ENCODE measurements at regions not wholly inside any gene's neighbourhood (a gene's known extent, or its start where the extent isn't known, plus 50 kb on each side); places are given as distances from the start of the nearest gene placed in this dataset.

DNA sequence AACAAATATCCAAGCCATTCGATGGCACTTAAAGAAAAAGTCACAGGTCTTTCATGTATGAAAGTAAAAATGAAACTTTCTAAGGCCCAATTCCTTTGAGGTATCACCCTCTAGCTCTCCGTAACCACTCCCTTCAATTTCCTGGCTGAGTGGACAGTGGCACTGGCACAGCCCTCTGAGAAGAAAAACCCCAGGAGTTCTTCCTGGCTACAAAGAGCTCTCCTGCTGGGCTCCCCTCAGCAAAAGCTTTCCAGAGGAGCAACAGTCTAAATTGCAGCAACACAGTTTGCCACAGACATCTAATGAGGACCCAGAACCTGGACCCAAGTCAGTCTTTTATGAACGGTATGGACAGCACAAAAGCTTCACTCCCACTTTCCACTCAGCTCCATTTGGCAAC lies 71.8 kb downstream of the FUNDC1 start:
- no peak for DNase-seq (ENCODE audit: extremely low read depth in 1 of 2, low read depth in 1 of 2)

DNA sequence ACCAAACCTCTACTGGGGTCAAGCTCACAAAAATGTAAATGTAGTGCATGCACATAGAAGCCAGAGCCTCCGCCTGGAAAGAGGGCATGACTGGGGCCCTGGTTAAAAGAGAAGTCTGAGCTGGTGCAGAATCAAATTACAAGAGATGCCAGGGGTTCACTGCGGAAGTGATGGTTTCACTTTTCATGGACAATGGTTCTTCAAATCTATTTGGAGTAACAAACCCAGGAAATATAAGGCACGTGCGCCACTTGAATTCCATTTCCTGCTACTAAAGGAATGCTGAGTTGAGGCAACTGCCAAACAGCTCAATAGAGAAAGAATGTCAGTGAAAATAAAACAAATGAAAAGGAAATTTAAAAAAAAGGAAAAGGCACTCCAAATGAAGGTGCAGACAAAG lies 79.8 kb downstream of the FUNDC1 start:
- DNase-seq (ENCODE audit: extremely low read depth in 1 of 2, low read depth in 1 of 2): no peak

DNA sequence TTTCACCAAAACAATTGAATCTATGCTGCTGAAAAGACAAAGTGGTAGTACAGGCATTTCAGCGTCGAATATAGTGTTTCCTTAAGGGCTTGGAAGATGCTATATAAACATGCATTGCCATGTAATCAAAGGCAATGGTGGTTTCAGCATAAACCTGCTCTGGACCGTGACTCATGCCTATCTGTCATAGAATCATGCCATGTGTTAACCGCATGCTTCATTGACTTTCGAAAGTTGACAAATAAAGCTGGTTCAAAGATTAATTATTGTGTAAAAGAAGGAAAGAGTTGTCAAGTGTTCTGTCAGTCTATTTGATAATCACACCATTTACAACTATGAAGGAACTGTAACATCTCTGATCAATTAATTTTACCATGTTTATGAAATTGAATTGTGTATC lies 83.2 kb downstream of the FUNDC1 start:
- no peak for DNase-seq (ENCODE audit: extremely low read depth in 1 of 2, low read depth in 1 of 2)

DNA sequence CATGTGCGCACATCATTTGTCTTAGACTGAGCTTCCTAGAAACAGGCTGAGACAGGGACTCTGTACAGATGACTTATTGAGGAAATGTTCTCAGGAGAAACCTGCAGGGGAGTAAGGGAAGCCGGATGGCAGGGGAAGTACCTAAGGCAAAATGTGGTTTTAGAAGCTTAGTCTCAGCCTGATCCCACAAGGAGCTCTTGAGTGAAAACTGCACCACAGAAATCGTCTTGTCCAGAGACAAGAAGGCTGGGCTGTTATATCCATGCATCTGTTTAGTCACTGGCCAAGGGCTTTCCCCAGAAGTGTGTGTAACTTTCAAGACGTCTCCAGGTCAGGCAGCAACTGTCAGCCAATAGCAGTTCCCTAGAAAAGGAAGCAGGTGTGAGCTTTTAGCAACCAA lies 86.0 kb downstream of the FUNDC1 start:
- DNase-seq (ENCODE audit: extremely low read depth in 1 of 2, low read depth in 1 of 2): no peak

DNA sequence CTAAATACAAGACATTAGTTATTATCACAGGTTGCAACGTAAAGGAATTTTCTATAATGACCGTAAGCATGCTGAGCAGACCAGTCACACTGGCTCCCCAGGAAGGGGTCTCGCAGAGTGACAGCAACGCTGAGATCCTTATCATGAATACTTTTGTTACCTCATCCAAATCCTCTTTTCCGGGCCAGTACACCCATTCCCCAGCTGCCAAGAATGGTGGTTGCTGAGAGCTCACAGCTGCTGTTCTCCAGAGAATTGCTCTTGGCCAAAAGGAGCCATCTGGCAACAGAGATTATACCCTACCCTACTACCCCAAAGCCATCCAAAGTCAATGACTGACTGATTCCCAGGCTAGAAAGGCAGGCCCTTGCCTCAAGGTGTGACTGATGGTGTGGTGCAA lies 91.6 kb downstream of the FUNDC1 start:
- DNase-seq (ENCODE audit: extremely low read depth in 1 of 2, low read depth in 1 of 2): no peak

DNA sequence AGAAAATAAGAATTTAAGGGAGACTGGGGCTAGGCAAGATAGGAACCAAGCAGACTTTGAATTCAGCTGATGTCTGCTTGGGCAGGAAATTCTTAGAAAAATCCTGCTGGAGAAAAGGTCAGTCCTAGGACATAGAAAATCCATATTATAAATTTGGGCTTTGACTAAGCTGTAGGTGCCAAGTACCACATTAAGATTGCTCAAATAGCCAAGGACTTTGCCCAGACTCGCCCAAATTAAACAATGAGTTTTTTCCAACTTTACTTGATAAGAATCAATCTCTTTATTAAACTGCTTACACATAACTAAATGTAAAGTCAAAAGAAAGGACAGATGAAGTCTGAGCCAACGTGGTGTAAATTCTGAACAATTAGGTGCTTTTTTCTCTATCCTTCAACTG lies 95.4 kb downstream of the FUNDC1 start:
- DNase-seq (ENCODE audit: extremely low read depth in 1 of 2, low read depth in 1 of 2): no peak

DNA sequence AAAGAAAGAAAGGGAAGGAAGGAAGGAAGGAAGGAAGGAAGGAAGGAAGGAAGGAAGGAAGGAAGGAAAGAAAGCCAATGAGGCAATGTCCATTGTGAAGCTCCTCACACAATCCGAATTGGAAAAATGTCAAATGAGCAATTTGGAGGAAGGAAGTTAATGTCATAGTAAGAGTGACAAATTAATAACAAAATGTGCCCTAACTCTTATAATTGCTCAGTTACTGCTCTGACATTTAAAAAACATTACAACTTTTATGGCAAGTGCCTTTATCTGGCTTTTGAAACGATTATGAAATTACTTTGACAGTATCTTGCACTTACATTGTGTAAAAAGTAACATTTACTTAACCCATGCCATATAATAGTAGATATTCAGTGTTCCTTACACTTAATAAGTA lies 96.5 kb upstream of the EFHC2 start:
- DNase-seq (ENCODE audit: extremely low read depth in 1 of 2, low read depth in 1 of 2): no peak

DNA sequence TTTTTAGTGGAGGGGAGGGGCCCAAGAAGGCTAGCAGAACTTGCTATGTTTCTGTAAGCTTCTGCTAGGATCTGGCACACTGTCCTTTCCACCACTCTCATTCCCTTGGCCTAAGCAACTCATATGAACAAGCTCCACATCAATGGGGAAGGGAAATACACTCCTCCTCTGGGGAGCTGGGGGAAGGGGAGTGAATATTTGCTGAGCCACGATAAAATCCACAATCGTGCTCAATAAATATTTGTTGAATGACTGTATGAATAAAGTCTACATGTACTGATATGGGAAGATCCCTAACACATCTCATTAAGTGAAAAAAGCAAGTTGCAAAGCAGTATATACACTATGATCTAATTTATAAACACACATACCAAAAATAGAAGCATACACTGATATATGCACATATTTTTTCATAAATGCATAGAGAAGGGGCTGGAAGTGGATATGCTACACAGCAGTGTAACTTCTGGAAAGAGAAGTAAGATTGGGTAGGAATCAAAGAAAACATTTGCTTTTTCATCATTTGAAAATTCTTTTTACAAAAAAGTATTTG lies 95.8 kb upstream of the EFHC2 start:
- no peak for DNase-seq (ENCODE audit: extremely low read depth in 1 of 2, low read depth in 1 of 2)

DNA sequence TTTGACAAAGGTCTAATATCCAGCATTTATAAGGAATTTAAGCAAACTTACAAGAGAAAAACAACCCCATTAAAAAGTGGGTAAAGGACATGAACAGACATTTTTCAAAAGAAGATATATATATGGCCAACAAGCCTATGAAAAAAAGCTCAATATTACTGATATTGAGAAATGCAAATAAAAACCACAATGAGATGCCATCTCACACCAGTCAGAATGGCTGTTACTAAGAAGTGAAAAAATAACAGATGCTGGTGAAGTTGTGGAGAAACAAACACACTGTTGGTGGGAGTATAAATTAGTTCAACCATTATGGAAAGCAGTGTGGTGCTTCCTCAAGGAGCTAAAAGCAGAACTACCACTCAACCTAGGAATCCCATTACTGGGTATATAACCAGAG lies 91.6 kb upstream of the EFHC2 start:
- DNase-seq (ENCODE audit: extremely low read depth in 1 of 2, low read depth in 1 of 2): no peak

DNA sequence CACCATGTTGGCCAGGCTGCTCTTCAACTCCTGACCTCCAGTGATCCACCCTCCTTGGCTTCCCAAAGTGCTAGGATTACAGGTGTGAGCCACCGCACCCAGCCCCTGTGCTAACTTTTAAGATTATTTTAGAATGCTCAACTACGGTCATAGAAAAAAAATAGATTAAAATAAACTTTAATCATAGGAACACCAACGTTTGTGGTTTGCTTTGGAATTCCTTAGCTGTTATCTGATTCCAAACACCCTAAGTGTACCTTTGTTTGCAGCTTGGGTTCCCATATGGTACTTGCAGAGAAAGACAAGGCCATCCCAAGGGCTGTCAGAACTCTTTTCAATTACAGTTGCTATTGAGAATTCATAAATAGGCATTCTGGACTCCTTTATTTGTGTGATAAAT lies 90.1 kb upstream of the EFHC2 start:
- DNase-seq (ENCODE audit: extremely low read depth in 1 of 2, low read depth in 1 of 2): no peak

DNA sequence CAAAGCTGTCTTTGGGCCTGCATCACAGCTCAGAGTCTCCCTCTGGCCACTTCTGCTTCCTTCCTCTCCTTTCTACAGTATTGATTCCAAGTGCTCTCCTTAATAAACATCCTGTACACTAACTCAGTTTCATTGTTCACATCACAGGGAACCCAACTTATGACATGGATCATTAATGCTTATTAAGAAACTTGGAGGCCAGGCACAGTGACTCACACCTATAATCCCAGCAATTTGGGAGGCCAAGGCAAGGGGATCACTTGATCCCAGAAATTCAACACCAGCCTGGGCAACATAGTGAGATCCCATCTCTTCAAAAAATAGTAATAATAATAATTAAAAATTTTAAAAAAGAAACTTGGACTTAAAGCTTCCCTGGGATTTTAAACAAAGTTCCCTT lies 89.2 kb upstream of the EFHC2 start:
- no peak for DNase-seq (ENCODE audit: extremely low read depth in 1 of 2, low read depth in 1 of 2)

DNA sequence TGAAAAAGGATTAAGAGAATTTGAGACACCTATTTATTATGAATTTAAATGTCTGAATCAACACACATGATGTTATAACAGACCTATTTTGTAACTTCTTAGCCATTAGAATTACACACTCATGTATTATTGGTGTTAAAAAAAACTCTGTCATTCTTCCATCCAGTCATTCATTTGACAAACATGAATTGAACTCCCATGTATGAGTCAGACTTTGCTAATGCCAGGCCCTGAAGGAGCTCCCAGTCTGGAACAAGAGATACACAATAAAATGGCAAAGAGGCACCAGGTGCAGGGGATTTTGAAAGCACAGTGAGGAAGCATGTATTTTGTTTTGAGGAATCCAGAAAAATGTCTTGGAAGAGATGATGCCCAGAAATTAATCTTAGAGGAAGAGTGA lies 87.7 kb upstream of the EFHC2 start:
- no peak for DNase-seq (ENCODE audit: extremely low read depth in 1 of 2, low read depth in 1 of 2)

DNA sequence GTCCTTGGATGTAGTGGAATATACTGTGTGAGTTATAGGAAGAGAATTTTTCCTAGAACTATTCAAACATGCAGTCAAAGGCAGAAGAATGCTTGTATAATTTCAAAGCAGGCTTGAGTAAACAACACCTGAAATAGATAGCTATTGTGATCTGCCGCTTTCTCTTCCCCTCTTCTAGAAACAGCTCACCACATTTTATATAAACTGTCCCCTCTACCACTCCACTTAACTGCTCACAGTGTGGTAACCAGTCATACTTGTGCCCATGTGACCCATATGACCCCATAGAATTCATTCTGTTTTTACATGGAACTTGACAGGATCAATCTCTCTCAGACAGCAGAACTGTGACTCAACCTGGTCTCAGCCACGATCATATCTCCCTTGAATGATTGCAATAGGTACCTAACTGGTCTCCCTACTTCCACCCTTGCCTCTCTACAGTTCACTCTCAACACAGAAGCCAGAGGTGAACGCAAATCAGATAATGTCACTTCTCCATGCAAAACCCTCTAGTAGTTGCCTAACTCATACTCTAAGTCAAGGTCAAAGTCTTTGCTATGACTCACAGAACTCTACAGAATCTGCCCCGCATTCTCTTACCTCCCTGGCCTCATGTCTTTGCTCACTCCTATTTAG lies 85.6 kb upstream of the EFHC2 start:
- peak in 1 of 2 donors; percentile 11 for DNase-seq (ENCODE audit: extremely low read depth in 1 of 2, low read depth in 1 of 2)

DNA sequence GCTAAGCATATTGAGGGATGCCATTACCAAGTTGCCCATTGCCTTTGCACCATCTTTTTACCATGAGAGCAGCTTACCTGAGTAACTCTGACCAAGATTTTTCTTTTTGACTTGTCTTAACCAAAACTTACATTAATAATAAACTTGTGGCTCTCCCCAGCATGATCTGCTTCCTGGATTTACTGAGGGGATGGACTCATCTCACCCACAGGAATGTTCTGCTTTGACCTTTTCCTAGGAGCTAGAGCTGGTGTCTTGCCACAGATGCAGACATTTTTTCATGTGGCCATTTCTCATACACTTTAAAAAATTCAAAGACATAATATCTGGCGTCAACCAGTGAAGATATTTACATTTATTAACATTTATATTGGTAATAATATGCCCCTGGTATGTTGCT lies 79.2 kb upstream of the EFHC2 start:
- no peak for DNase-seq (ENCODE audit: extremely low read depth in 1 of 2, low read depth in 1 of 2)

DNA sequence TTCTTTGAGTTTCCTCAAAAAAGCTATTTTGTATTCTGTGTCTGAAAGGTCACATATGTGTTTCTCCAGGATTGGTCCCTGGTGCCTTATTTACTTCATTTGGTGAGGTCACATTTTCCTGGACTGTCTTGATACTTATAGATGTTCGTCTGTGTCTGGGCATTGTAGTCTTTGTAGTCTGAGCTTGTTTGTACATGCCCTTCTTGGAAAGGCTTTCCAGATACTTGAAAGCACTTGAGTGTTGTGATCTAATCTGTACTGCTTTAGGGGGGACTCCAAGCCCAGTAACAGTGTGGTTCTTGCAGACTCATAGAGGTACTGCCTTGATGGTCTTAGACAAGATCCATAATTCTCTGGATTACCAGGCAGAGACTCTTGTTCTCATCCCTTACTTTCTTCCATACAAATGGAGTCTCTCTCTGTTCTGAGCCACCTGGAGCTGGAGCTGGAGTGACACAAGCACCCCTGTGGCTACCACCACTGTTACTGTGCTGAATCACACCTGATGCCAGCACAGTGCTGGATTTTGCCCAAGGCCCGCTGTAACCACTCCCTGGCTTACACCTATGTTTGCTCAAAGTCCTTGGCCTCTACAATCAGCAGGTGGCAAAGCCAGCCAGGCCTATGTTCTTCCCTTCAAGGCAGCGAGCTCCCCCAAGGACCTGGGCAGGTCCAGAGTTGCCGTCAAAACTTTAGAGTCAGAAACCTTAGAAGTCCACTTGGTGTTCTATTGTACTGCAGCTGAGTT lies 72.3 kb upstream of the EFHC2 start:
- DNase-seq (ENCODE audit: extremely low read depth in 1 of 2, low read depth in 1 of 2): no peak

DNA sequence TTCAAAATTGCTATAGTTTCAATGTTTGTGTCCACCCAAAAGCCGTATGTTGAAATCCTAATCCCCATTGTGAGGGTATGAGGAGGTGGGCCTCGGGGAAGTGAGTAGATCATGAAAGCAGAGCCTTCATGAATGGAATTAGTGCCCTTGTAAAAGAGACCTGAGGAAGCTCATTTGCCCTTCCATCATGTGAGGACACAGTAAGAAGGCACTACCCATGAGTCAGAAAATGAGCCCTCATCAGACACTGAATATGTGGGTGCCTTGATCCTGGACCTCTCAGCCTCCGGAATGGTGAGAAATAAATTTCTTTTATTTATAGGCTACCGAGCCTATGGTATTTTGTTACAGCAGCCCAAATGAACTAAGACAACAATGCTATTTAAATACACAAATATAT lies 57.7 kb upstream of the EFHC2 start:
- no peak for DNase-seq (ENCODE audit: extremely low read depth in 1 of 2, low read depth in 1 of 2)

DNA sequence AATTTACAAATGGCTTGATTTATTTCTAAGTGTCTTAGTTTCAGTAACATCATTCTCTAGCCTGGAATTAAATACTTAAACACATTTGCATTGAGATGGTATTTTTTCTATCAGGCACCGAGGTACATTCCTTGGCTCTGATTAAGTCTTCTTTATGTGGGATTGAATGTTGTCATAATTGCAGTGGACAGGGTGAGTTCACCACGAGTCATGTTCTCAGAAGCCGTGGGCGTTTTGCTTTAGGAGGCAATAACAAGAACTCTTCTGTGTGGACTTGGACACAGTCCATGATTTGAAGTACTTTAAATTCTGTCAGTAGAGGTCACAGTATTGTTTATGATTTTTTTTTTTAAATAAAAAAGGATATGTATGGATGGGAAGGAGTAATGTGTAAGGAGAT lies 57.1 kb upstream of the EFHC2 start:
- peak in 1 of 2 donors; percentile 34 for DNase-seq (ENCODE audit: extremely low read depth in 1 of 2, low read depth in 1 of 2)

DNA sequence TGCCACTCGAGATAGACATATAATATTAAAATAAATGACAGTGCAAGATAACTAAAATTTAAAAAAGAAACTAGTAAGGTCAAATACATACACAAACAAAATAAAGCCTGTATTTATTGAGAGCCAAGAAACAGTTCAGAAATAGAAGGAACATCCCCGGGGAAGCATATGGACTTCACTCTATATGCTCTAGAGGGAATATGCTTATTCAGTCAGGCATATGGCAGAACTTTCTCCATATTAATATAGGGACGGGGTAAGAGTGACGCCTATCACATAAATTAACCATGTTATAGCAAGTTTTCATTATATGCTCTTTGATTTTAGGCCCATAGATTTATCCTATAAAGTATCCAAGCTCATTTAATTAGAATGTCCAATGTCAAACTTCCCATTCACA lies 56.7 kb upstream of the EFHC2 start:
- no peak for DNase-seq (ENCODE audit: extremely low read depth in 1 of 2, low read depth in 1 of 2)

Data from stimulated activated CD8-positive, alpha-beta memory T cell treated with anti-CD3 and anti-CD28 coated beads, Interleukin-7, amount 100 ng/mL, for 48 hours (primary cell).